Astrocyte of the cerebellum (primary cell): ENCODE measurements at regions not wholly inside any gene's neighbourhood (a gene's known extent, or its start where the extent isn't known, plus 50 kb on each side); places are given as distances from the start of the nearest gene placed in this dataset.

Experiments
- DNase-seq: peaks from one replicate; pipeline ENCODE4 v3.0.0-alpha.2; 2011; ENCODE audit warnings: low read depth
- H3K4me3 ChIP-seq: 2 replicates; pipeline ENCODE4 v1.5.1; 2011; ENCODE audit warnings: mild to moderate bottlenecking, low read depth, low read length, moderate library complexity
- in situ Hi-C: cut with HindIII; loops from 2 replicates; pipeline ENCODE4 v1.10.0; 2017; ENCODE audit warnings: low sequenced_read_pairs
- TF ChIP-seq, protein P1 (sequence below): IDR thresholded peaks from 2 replicates; pipeline ENCODE4 v1.5.1; 2012; ENCODE audit warnings: low read length, low read depth, moderate library complexity, mild to moderate bottlenecking; ENCODE audit errors: missing control alignments

DNA sequence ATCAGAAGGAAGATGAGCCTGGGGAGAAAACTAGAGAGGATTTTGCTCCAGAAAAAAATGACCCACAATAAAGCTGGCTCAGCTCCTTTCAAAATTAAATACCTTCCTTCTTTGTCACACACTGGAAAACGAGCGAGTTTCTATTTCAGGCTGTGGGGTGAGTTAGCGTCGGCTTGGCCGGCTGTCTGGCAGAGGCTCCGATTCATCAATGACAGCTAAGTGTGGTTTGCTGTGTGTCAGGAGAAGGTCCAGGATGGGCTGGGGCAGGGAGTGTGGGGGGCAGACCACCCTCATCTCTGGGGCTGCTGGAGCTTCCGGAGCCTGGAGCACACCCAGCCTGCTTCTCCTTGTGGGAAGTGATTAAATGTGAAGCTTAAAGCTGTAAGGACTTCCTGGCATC is 120.2 kb downstream of the ETS2 start:
- peak; percentile 89 for DNase-seq
- in situ Hi-C loops = no loop called here
- TF ChIP-seq, protein P1, sequence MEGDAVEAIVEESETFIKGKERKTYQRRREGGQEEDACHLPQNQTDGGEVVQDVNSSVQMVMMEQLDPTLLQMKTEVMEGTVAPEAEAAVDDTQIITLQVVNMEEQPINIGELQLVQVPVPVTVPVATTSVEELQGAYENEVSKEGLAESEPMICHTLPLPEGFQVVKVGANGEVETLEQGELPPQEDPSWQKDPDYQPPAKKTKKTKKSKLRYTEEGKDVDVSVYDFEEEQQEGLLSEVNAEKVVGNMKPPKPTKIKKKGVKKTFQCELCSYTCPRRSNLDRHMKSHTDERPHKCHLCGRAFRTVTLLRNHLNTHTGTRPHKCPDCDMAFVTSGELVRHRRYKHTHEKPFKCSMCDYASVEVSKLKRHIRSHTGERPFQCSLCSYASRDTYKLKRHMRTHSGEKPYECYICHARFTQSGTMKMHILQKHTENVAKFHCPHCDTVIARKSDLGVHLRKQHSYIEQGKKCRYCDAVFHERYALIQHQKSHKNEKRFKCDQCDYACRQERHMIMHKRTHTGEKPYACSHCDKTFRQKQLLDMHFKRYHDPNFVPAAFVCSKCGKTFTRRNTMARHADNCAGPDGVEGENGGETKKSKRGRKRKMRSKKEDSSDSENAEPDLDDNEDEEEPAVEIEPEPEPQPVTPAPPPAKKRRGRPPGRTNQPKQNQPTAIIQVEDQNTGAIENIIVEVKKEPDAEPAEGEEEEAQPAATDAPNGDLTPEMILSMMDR = no peak
- H3K4me3 ChIP-seq = no peak overlapping the region

DNA sequence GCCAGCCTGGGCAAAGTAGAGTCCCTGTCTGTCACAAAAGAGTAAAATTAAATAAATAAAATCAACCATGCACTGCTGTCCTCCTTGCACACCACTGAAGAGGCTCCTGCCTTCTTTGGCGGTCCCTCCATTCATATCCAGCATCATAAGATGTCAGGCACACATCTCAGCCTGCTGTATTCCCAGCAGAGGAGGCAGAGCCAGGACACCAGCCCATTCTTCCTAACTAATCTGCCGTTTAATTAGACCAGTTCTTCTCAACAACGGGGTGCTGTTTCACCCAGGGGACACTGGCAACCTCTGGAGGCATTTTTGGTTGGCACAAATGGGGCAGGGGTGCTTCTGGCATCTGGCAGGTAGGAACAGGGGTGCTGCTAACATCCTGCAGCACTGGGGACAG is 119.7 kb downstream of the ETS2 start:
- no peak for DNase-seq
- TF ChIP-seq, protein P1 = no peak
- in situ Hi-C loops = no loop called here
- no peak overlapping the region for H3K4me3 ChIP-seq

DNA sequence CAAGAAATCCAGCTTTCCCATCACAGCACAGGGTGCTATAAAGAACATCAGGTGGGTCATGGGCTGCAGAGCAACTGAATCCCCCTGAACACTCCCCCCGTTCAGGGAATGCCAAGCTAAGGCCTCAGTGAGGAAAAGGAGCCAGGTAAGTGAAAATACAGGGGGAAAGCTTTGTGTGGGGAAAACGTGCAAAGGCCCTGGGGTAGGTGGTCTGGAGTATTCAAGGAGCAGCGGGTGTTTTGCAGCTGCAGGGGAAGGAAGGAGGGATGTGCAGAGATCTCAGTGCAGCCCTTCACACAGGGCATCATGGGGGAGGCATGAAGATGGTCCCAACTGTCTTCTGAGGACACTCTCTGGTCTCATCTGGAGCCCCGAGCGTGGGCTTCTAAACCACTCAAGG is 119.2 kb downstream of the ETS2 start:
- H3K4me3 ChIP-seq = no peak overlapping the region
- no peak for DNase-seq
- in situ Hi-C loops = no loop called here
- TF ChIP-seq, protein P1 = no peak

DNA sequence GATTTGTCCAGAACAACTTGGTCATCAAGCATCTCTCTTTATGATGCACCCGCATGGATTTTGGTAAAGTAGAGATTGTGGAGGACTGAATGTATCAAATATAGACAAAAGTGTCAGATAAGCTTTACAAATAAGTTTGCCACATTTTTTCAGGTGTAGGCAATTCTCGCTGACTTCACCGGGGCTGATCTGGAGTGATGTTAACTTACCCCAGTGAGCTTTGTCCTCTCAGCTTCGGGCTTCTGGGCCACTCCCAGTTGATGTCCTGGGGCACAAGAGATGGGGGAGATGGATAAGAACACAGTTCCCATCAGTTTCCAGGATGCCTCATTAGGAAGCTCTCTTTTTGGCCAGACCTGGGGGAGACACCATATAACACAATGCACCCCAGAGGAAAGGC is 117.7 kb downstream of the ETS2 start:
- in situ Hi-C loops = no loop called here
- H3K4me3 ChIP-seq = no peak overlapping the region
- DNase-seq = no peak
- TF ChIP-seq, protein P1 = no peak

DNA sequence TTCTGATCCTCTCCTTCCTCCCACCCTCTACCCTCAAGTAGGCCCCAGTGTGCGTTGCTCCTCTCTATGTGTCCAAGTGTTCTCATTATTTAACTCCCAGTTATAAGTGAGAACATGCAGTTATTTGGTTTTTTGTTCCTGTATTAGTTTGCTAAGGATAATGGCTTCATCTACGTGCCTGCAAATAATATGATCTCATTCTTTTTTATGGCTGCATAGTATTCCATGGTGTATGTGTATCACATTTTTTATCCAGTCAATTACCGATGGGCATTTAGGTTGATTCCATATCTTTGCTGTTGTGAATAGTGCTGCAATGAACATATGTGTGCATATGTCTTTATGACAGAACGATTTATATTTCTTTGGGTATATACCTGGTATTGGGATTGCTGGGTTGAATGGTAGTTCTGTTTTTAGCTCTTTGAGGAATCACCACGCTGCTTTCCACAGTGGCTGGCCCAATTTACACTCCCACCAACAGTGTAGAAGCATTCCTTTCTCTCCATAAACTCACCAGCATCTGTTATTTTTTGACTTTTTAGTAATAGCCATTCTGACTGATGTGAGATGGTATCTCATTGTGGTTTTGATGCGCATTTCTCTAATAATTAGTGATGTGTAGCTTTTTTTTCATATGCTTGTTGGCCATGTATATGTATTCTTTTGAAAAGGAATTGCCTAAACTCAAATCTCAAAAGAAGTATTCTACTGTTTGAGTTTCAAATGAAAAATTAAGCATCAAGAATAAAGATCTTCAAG is 116.9 kb downstream of the ETS2 start:
- TF ChIP-seq, protein P1 = no peak
- in situ Hi-C loops = no loop called here
- DNase-seq = no peak

DNA sequence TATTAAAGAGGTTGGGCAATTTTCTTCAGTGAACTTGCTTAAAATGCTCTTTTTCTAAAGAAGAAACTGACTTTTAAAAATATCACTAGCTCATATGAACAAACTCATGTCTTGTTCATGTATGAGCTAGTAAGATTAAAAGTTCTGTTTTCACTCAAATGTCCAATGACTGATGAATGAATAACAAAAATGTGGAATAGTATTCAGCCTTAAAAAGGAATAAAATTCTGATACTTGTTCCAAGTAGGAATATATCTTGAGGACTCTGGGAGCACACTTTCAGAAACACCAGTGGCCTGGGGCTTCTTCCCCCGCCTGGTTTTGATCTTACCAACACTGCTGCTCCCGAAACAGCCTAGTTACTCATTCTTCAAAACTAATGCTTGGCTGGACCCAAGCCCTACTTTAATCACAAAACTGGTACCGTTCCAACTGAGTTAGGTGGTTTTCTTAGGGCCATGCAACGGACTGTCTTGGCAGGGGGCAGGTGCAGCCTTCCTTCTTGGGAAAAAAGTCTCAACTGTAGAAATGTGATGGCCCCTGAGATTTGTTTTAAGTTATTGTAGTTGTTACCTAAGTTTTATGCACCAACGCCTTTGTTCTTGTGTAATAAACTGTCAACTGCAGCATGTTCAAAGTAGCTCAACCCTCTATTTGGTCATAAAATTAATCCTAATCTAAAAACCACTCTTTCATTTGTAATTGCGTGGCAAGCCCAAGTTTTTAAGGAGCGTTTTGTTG is 116.0 kb downstream of the ETS2 start:
- in situ Hi-C loops = no loop called here
- H3K4me3 ChIP-seq = no peak overlapping the region

More for the DNA sequence above, 116.9 kb downstream of the ETS2 start:
- no peak overlapping the region for H3K4me3 ChIP-seq

More for the DNA sequence above, 116.0 kb downstream of the ETS2 start:
- no peak for DNase-seq
- TF ChIP-seq, protein P1 = no peak
